ENCODE measurements at regions not wholly inside any gene's neighbourhood (a gene's known extent, or its start where the extent isn't known, plus 50 kb on each side); places are given as distances from the start of the nearest gene placed in this dataset.

DNA sequence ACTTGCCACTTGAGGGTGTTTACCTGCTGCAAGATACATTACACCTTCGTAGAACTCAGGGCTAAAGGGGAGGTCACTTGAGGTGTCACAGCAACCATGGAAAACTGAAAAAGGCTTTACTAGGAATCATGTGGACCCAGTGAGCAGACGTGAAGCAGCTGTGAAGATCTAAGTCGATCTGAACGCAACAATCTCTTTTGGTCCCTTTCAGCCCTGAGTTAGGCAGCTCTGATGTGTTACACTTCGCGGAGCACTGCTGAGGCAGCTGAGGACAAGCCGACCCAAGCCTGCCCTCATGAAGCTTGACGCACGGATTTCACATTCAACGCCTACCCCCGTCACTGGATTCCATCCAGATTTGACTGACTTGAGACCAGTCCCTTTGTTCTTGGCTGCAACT, 75.8 kb upstream of the NPAS2 start:
- TF ChIP-seq, protein P1, sequence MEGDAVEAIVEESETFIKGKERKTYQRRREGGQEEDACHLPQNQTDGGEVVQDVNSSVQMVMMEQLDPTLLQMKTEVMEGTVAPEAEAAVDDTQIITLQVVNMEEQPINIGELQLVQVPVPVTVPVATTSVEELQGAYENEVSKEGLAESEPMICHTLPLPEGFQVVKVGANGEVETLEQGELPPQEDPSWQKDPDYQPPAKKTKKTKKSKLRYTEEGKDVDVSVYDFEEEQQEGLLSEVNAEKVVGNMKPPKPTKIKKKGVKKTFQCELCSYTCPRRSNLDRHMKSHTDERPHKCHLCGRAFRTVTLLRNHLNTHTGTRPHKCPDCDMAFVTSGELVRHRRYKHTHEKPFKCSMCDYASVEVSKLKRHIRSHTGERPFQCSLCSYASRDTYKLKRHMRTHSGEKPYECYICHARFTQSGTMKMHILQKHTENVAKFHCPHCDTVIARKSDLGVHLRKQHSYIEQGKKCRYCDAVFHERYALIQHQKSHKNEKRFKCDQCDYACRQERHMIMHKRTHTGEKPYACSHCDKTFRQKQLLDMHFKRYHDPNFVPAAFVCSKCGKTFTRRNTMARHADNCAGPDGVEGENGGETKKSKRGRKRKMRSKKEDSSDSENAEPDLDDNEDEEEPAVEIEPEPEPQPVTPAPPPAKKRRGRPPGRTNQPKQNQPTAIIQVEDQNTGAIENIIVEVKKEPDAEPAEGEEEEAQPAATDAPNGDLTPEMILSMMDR (IDR thresholded peaks at IDR 0.05; ENCODE audit: extremely low read depth in 1 of 2, insufficient read depth in 1 of 2, low read depth in 1 of 2, low read length in 2 of 2): no peak
- TF ChIP-seq POLR2A (IDR thresholded peaks at IDR 0.05; ENCODE audit: low read depth, low read length) (no peak), POLR2AphosphoS5 (IDR thresholded peaks at IDR 0.05; ENCODE audit: insufficient read depth, low read depth, low read length) (no peak), JUN (IDR thresholded peaks at IDR 0.05; ENCODE audit: borderline replicate concordance, insufficient read depth, insufficient read length, low read depth) (no peak), EZH2 (IDR thresholded peaks at IDR 0.05; ENCODE audit: borderline replicate concordance, low read depth, low read length, severe bottlenecking) (no peak), MYC (IDR thresholded peaks at IDR 0.05; ENCODE audit: low read depth, low read length) (no peak)
